A549 (cell line): ENCODE measurements at regions not wholly inside any gene's neighbourhood (a gene's known extent, or its start where the extent isn't known, plus 50 kb on each side); places are given as distances from the start of the nearest gene placed in this dataset.
"Not testable (repeated sequence)": the region's sequence is repeated elsewhere in the genome, so short reads cannot be mapped to it uniquely, and the experiment has no call there.

Experiments
- ATAC-seq, 2 experiments: fragments of 200-7000 bp in 1 of 2; fragments of >200 bp in 1 of 2; cut with Nextera tagmentation in 1 of 2; cut with Tn5 transposase in 1 of 2; 3 replicates each; pipeline versions ENCODE4 v1.8.0 to v1.9.1; 2018 to 2020; ENCODE audit warnings: mild to moderate bottlenecking in 1 of 2, moderate library complexity in 1 of 2
- CTCF ChIA-PET: fragments of 300-600 bp; sonication (Branson Sonifier 250); formaldehyde crosslinking; extraction: SDS; loops from one replicate; lab custom pipeline; 2021; ENCODE audit warnings: antibody characterized with exemption, inconsistent platforms; lab: Yijun Ruan, JAX
- POLR2A ChIA-PET: fragments of 350-600 bp; formaldehyde crosslinking; extraction: SDS; loops from one replicate; lab custom pipeline; 2021; ENCODE audit warnings: antibody characterized with exemption, inconsistent platforms; lab: Yijun Ruan, JAX
- DNase-seq, 2 experiments: peaks; one replicate each; pipeline versions ENCODE4 v3.0.0 to v3.0.0-alpha.2; 2011 to 2016; ENCODE audit warnings: low read depth in 1 of 2, low spot score in 1 of 2
- FAIRE-seq: peaks from 2 replicates; lab custom pipeline; 2011; peaks lifted over from hg19 to GRCh38; lab: Jason Lieb, UNC
- H3K27ac ChIP-seq, 2 experiments: fragments of >200 bp; sonication (Bioruptor Twin); formaldehyde crosslinking; 3 replicates each; pipeline ENCODE4 v1.5.1; 2016 to 2017
- H3K4me1 ChIP-seq: fragments of >200 bp; sonication (Bioruptor Twin); formaldehyde crosslinking; 3 replicates; pipeline ENCODE4 v1.6.1; 2016
- H3K4me2 ChIP-seq: fragments of >200 bp; sonication (Bioruptor Twin); formaldehyde crosslinking; 3 replicates; pipeline ENCODE4 v1.6.1; 2016
- H3K4me3 ChIP-seq: fragments of >200 bp; sonication (Bioruptor Twin); formaldehyde crosslinking; 3 replicates; pipeline ENCODE4 v1.5.1; 2016
- H3K9me3 ChIP-seq: fragments of >200 bp; sonication (Bioruptor Twin); formaldehyde crosslinking; 3 replicates; pipeline ENCODE4 v1.6.1; 2016
- CBX2 ChIP-seq: fragments of 200-600 bp; sonication (generic); IDR thresholded peaks from 2 replicates; pipeline ENCODE4 v1.6.1; 2016; ENCODE audit warnings: low read depth, mild to moderate bottlenecking, borderline replicate concordance
- CHD2 ChIP-seq: fragments of 150-350 bp; IDR thresholded peaks from 2 replicates; pipeline ENCODE4 v1.6.1; 2014; ENCODE audit warnings: low read length; ENCODE audit not compliant: partially characterized antibody
- EHMT2 ChIP-seq: fragments of 200-600 bp; sonication (generic); IDR thresholded peaks from 2 replicates; pipeline ENCODE4 v1.6.1; 2016; ENCODE audit warnings: antibody characterized with exemption, low read depth, mild to moderate bottlenecking, moderate library complexity
- EP300 ChIP-seq, 2 experiments: fragments of >200 bp; sonication (Bioruptor Twin); formaldehyde crosslinking; IDR thresholded peaks; 2 replicates in 1 of 2; 3 replicates in 1 of 2; pipeline ENCODE4 v1.6.1; 2016 to 2017
- HMGXB4 ChIP-seq: fragments of 250-450 bp; sonication (Bioruptor Pico); IDR thresholded peaks from 2 replicates; pipeline ENCODE4 v1.5.0; 2021; ENCODE audit warnings: mild to moderate bottlenecking, moderate library complexity, borderline replicate concordance
- HOXA7 ChIP-seq: fragments of 250-450 bp; sonication (Bioruptor Pico); IDR thresholded peaks from 2 replicates; pipeline ENCODE4 v1.5.0; 2020; ENCODE audit warnings: mild to moderate bottlenecking, moderate library complexity
- JUN ChIP-seq, 2 experiments: fragments of >200 bp; sonication (Bioruptor Twin); formaldehyde crosslinking; IDR thresholded peaks; 2 replicates in 1 of 2; 3 replicates in 1 of 2; pipeline ENCODE4 v1.6.1; 2016 to 2017
- JUNB ChIP-seq: fragments of >200 bp; sonication (Bioruptor Twin); formaldehyde crosslinking; IDR thresholded peaks from 2 replicates; pipeline ENCODE4 v1.6.1; 2016
- MAFK ChIP-seq: fragments of 450-650 bp; IDR thresholded peaks from 2 replicates; pipeline ENCODE4 v1.6.1; 2014; ENCODE audit not compliant: partially characterized antibody
- MAZ ChIP-seq: fragments of 150-350 bp; IDR thresholded peaks from 2 replicates; pipeline ENCODE4 v1.6.1; 2014; ENCODE audit warnings: antibody characterized with exemption, low read depth, low read length, borderline replicate concordance
- MYC ChIP-seq: IDR thresholded peaks from 2 replicates; pipeline ENCODE4 v1.6.1; 2012; ENCODE audit warnings: mild to moderate bottlenecking, inconsistent platforms, low read length, improper control_type of control experiment, borderline replicate concordance
- PHF8 ChIP-seq: fragments of 200-600 bp; sonication (generic); IDR thresholded peaks from 2 replicates; pipeline ENCODE4 v1.6.1; 2016; ENCODE audit warnings: low read depth, mild to moderate bottlenecking, antibody characterized with exemption, moderate library complexity, borderline replicate concordance
- RAD21 ChIP-seq, 2 experiments: fragments of >200 bp in 1 of 2; sonication (Bioruptor Twin) in 1 of 2; formaldehyde crosslinking in 1 of 2; IDR thresholded peaks in 1 of 2; conservative IDR thresholded peaks in 1 of 2; 2 replicates in 1 of 2; 3 replicates in 1 of 2; pipeline ENCODE4 v1.6.1; 2012 to 2018; ENCODE audit warnings: inconsistent platforms in 1 of 2
- RARB ChIP-seq: fragments of 250-450 bp; sonication (Bioruptor Pico); IDR thresholded peaks from 2 replicates; pipeline ENCODE4 v1.8.0; 2021; ENCODE audit warnings: mild to moderate bottlenecking, moderate library complexity
- REST ChIP-seq: fragments of 200-600 bp; sonication (generic); IDR thresholded peaks from 2 replicates; pipeline ENCODE4 v1.6.1; 2016; ENCODE audit warnings: antibody characterized with exemption, mild to moderate bottlenecking, moderate library complexity
- RFX5 ChIP-seq: fragments of 450-650 bp; IDR thresholded peaks from 2 replicates; pipeline ENCODE4 v1.7.1; 2014; ENCODE audit warnings: antibody characterized with exemption, mild to moderate bottlenecking, moderate library complexity
- SMC3 ChIP-seq: fragments of >200 bp; sonication (Bioruptor Twin); formaldehyde crosslinking; IDR thresholded peaks from 3 replicates; pipeline ENCODE4 v1.6.1; 2018; ENCODE audit warnings: inconsistent platforms
- ZFP36 ChIP-seq: fragments of 450-650 bp; IDR thresholded peaks from 2 replicates; pipeline ENCODE4 v1.6.1; 2014; ENCODE audit warnings: borderline replicate concordance; ENCODE audit not compliant: partially characterized antibody
- ZNF302 ChIP-seq: fragments of 250-450 bp; sonication (Bioruptor Pico); IDR thresholded peaks from 2 replicates; pipeline ENCODE4 v1.9.0; 2021; ENCODE audit warnings: inconsistent platforms, mild to moderate bottlenecking, moderate library complexity
- ZSCAN20 ChIP-seq: fragments of 250-450 bp; sonication (Bioruptor Pico); IDR thresholded peaks from 2 replicates; pipeline ENCODE4 v1.8.0; 2022; ENCODE audit warnings: mild to moderate bottlenecking, moderate library complexity
- WGBS: methylation state at CpG from one replicate; pipeline ENCODE4 v1.1.6; 2017; ENCODE audit errors: missing lambda C conversion rate; 5-methylcytosine and 5-hydroxymethylcytosine counted together

GRCh38 chr10:65183236-65183635, 1662.0 kb downstream of the REEP3 start:
- no peak overlapping the region for H3K27ac ChIP-seq
- ChIA-PET CTCF (no interaction called here), POLR2A (no interaction called here)
- H3K4me2 ChIP-seq = no peak overlapping the region
- no peak for FAIRE-seq
- 50% methylated on average over 1 of the region's 1 CpG for WGBS
- ATAC-seq = no peak
- no peaks in the 10 kb centered on the region for H3K9me3 ChIP-seq
- no peaks in the 10 kb centered on the region for H3K4me1 ChIP-seq
- TF ChIP-seq EHMT2 (no peak), MAFK (peak; percentile 54), JUN (IDR thresholded peaks at IDR 0.05) (no peak)
- no peak overlapping the region for H3K4me3 ChIP-seq
- no peak for DNase-seq

- FAIRE-seq, H3K4me1 ChIP-seq, H3K27ac ChIP-seq, ATAC-seq, H3K9me3 ChIP-seq, DNase-seq, CTCF ChIA-PET, H3K4me3 ChIP-seq, H3K4me2 ChIP-seq, POLR2A ChIA-PET: not testable (repeated sequence)
- WGBS = 48% methylated on average over 1 of the region's 1 CpG
Observed at GRCh38 chr10:65186668-65187067, 1665.5 kb downstream of the REEP3 start.

- CTCF ChIA-PET = no interaction called here
- TF ChIP-seq MYC (no peak), RFX5 (no peak), HMGXB4 (no peak), CBX2 (no peak), MAZ (no peak), JUNB (no peak), HOXA7 (CRISPR knock-in tag) (no peak), RAD21 (conservative IDR thresholded peaks at IDR 0.05 in 1 of 2, IDR thresholded peaks at IDR 0.05 in 1 of 2) (no peak), MAFK (no peak), SMC3 (no peak)
- WGBS = 17% methylated on average over 7 of the region's 7 CpGs
- peak; percentile 13 for FAIRE-seq
- POLR2A ChIA-PET = no interaction called here
- no peak; a peak in 2 of 6 replicates for ATAC-seq
- H3K27ac ChIP-seq = no peak overlapping the region
- no peaks in the 10 kb centered on the region for H3K4me1 ChIP-seq
- DNase-seq = peak in 1 of 2 experiments; percentile 14
- H3K9me3 ChIP-seq = no peaks in the 10 kb centered on the region
- no peak overlapping the region for H3K4me3 ChIP-seq
- 0 out of 3 replicates have a peak overlapping the region, but pooled peaks have one; percentile 10 for H3K4me2 ChIP-seq
Observed at GRCh38 chr10:65194126-65194525, 1672.9 kb downstream of the REEP3 start.

GRCh38 chr10:65194555-65194954, 1673.4 kb downstream of the REEP3 start:
- ChIA-PET CTCF (no interaction called here), POLR2A (no interaction called here)
- Histone ChIP-seq H3K4me3 (no peak overlapping the region), H3K4me2 (0 out of 3 replicates have a peak overlapping the region, but pooled peaks have one; percentile 10), H3K27ac (no peak overlapping the region), H3K9me3 (no peaks in the 10 kb centered on the region), H3K4me1 (no peaks in the 10 kb centered on the region)
- FAIRE-seq (no peak), DNase-seq (no peak), ATAC-seq (no peak)
- no peak for TF ChIP-seq RAD21 (conservative IDR thresholded peaks at IDR 0.05 in 1 of 2, IDR thresholded peaks at IDR 0.05 in 1 of 2)
- no peak for TF ChIP-seq ZFP36
- no peak for TF ChIP-seq PHF8
- TF ChIP-seq REST = no peak
- TF ChIP-seq MYC = no peak
- no peak for TF ChIP-seq RARB
- TF ChIP-seq JUNB = no peak
- TF ChIP-seq ZSCAN20 (CRISPR knock-in tag) = no peak
- no peak for TF ChIP-seq ZNF302 (CRISPR knock-in tag)
- TF ChIP-seq EP300 (IDR thresholded peaks at IDR 0.05) = no peak
- TF ChIP-seq CHD2 = no peak
- TF ChIP-seq RFX5 = no peak
- TF ChIP-seq EHMT2 = no peak
- WGBS = 33% methylated on average over 2 of the region's 2 CpGs
